Head of caudate nucleus (tissue), 42 donors: ENCODE measurements at regions not wholly inside any gene's neighbourhood (a gene's known extent, or its start where the extent isn't known, plus 50 kb on each side); places are given as distances from the start of the nearest gene placed in this dataset.

Source experiments
- DNase-seq, 42 donors: peaks; one replicate each; pipeline versions ENCODE4 v3.0.0 to v3.0.0-alpha.2; 2020 to 2021; ENCODE audit warnings: mixed read lengths in 7 of 42
- intact Hi-C: fragments of 100-400 bp; cut with DNase I; formaldehyde crosslinking; loops from one replicate; pipeline ENCODE4 v1.15.0; 2022

GRCh38 chr11:113587308-113587739, 112.1 kb upstream of the DRD2 start:
- DNase-seq: no peak
- intact Hi-C loops: no loop called here

DNA sequence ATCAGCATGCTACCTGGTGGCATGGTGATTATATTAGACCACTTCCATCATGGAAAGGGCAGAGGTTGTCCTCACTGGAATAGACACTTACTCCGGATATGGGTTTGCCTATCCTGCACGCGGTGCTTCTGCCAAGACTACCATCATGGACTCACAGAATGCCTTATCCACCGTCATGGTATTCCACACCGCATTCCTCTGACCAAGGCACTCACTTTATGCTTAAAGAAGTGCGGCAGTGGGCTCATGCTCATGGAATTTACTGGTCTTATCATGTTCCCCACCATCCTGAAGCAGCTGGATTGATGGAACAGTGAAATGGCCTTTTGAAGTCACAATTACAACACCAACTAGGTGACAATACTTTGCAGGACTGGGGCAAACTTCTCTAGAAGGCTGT, 109.2 kb upstream of the DRD2 start:
- intact Hi-C loops: no loop called here
- no peak for DNase-seq

DNA sequence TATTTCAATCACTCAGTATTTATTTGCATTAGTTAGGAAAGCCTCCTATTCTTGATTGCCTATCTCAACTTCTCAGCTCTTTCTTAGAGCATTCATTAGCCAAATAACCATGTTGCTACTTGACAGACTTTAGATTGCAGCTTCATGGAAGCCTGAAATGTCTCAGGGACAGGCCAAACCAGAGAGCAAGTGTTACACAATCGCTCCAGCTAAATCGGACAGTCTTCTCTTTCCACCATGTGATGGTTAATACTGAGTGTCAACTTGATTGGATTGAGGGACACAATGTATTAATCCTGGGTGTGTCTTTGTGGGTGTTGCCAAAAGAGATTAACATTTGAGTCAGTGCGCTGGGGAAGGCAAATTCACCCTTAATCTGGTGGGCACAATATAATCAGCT, 106.5 kb upstream of the DRD2 start:
- intact Hi-C loops: no loop called here
- DNase-seq: no peak

DNA sequence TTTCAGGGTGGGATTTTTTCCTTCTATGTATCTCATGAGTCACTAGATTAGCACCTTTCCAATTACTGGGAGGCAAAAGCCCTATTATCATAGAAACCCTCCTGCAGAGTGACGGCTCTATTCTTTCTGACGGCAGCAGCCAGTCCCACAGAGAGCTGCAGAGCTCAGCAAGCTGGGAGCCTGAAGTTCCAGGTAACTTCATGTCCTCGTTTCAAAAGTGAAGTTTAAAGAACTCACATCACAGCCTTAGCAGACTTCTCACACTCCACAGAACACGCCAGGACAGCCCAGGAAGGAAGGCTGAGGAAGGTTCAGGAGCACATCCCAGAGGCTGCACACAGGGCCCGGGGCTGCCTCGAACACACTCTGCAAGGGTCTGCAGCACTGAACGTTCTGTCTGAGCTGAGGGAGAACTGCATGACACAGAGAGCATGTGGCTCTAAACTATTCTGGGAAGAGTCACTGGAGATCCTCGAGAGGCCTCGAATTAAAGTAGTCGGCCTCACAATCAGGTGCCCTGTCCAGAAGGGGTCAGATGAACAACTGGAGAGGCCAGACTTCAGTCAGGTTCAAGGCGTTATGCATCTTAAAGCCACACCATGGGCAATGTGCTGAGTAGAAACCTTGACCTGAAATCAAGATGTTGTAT, 104.2 kb upstream of the DRD2 start:
- DNase-seq: peak in 29 of 42 donors; percentile 20 to 81 (median 52)
- intact Hi-C loops: no loop called here

GRCh38 chr11:113578715-113579250, 103.6 kb upstream of the DRD2 start:
- DNase-seq: peak in 11 of 42 donors; percentile 25 to 65 (median 37)
- intact Hi-C loops: no loop called here

DNA sequence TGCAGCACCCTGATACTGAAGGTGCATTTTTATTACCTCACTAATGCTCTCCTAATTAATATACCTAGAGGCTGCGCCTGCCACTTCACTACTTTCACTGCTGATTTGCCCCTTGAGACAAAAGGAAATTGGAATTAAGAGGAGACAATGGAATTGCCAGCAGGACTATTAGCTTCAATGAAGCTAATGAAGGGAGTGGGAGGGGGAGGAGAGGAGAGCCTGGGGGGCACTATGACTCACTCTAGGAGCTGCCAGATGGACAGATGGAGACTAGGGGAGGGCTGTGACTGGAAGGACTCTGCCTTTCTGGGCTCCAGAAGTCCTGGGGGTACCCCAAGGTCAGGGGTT, 102.8 kb upstream of the DRD2 start:
- no peak for DNase-seq
- intact Hi-C loops: no loop called here

GRCh38 chr11:113577356-113578032, 102.3 kb upstream of the DRD2 start:
- peak in 1 of 42 donors; percentile 43 for DNase-seq
- intact Hi-C loops: no loop called here

DNA sequence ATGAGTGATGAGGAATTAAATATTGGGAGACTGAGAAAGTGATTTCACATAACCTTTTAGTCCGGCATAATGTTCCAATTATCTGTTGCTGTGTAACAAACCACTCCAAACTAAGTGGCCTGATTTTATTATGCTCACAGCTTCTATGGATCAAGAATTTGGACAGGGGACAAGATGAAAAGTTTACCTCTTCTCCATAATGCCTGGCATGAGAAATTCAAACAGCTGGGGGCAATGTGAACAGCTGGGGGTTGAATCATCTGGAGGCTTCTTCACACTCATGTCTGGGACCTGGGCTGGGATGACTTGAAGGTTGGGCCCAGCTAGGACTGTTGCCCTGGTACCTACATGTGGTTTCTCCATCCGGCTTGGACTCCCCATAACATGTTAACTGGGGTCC, 99.4 kb upstream of the DRD2 start:
- no peak for DNase-seq
- intact Hi-C loops: no loop called here

GRCh38 chr11:113574171-113574570, 99.0 kb upstream of the DRD2 start:
- no peak for DNase-seq
- intact Hi-C loops: no loop called here

DNA sequence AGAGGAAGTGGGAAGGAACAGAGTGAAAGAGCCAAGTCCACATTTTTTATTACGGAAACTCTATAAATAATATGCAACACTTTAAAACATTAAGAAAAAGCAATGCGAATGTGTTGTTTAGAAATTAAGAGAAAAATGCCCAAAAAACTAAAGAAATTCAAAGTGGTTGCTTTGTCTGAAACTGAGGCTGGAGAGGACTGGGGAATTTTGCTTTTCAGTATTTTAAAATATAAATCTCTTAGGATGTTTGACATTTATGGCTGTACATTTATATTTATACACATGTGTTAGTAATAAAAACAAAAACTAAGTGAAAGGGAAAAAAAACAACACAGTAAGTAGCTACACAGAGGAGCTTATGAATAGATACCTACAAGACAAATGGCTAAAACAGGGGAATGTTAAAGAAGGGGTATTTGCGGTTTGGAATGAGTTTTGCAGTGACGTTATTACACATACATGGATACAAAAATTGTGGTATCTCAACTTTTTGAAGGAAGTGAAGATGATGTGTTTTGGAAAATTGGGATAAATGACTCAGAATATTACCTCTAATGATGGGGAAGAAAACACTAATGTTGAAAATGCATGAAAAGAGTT, 97.0 kb upstream of the DRD2 start:
- no peak for DNase-seq
- intact Hi-C loops: no loop called here

- intact Hi-C loops: no loop called here
- no peak for DNase-seq
Observed at GRCh38 chr11:113571531-113571930, 96.3 kb upstream of the DRD2 start.

DNA sequence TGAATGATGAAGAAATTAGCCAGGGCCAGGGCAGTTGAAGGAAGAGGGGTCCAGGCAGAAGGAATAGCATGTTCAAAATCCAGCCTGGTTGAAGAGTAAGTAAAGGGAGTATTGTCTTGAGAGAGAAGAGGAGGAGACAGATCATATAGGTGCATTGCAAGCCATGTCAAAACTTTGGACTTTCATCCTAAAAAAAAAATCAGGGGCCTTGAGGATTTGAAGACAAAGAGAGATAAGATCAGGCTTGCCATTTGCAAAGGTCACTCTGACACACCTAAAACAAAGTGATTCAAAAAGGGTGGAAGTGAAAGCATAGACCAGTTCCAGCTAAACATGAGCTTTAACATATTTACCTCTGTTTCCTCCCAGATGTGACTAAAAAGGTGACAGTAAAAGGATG, 95.7 kb upstream of the DRD2 start:
- no peak for DNase-seq

GRCh38 chr11:113569391-113569790, 94.2 kb upstream of the DRD2 start:
- intact Hi-C loops: no loop called here
- no peak for DNase-seq

More for the DNA sequence above, 95.7 kb upstream of the DRD2 start:
- intact Hi-C loops: no loop called here

DNA sequence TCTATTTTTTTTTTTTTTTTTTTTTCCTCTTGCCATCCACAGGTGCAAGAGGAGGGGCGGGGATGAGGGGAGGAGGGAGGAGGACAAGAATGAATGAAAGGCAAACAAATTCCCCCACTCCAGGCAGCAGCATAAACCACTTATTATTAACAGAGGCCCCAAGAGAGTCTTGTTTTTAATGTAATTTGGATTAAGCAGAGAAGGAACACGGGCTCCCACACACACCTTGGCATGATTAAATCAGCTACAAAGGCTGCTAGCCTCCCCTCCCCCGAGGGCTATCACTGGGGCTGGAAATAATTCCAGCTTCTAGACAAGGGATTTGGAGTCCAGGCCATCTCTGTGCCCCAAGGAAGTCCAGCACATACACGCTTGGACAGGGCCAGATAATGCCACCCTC, 93.4 kb upstream of the DRD2 start:
- intact Hi-C loops: no loop called here
- DNase-seq: peak in 12 of 42 donors; percentile 10 to 49 (median 41)

DNA sequence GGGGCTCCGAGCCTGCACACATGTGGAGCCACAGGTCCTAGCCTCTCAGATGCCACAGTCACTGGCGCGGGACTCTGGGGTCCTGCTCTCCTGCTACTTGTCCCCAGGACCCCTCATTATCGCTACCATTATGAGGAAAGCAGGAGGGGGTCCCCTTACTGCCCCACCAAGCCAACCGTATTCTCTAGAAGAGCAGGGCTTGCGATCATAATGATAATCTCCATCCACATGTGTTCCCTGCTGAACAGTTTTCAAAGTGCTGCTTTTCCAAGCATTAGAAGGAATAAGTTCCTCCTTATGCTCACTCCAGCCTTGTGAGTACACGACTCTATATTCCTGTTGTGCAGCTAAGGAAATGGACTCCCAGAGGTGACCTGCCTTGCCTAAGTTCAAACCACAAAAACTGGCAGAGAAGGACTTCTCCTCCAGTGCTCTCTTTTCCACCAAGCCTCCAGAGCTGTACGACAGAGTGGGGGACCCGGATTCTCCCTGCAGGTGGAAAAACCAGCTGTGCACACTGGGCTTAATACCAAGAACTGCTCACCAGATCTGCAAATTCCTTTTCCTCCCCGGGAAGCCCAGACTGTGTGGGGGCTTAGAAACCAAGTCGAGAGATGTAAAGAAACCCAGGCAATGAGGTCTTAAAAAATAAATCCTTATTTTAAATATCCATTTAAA, 92.8 kb upstream of the DRD2 start:
- intact Hi-C loops: no loop called here
- peak in 2 of 42 donors; percentile 18 to 24 for DNase-seq

DNA sequence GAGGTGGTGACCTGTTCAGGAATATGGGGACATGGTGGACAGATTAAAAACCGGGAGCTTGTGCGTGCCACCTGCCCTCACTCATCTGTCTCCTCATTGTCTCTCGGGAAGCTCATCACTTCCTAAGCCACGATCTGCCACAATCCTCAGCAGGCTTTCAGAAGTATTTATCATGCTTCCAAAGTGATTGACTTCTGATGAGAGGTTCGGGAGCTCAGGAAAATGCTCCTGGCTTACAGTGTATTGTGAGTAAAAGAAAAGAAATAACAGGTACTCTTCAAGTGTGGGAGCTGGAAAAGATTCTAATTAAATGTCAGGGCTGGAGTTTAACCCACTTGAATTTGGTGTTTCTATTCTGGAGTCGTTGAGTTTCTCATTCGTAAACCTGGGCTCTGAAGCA, 91.9 kb upstream of the DRD2 start:
- intact Hi-C loops: no loop called here
- peak in 10 of 42 donors; percentile 14 to 58 (median 25) for DNase-seq

GRCh38 chr11:113564527-113565130, 89.4 kb upstream of the DRD2 start:
- no peak for DNase-seq
- intact Hi-C loops: no loop called here

DNA sequence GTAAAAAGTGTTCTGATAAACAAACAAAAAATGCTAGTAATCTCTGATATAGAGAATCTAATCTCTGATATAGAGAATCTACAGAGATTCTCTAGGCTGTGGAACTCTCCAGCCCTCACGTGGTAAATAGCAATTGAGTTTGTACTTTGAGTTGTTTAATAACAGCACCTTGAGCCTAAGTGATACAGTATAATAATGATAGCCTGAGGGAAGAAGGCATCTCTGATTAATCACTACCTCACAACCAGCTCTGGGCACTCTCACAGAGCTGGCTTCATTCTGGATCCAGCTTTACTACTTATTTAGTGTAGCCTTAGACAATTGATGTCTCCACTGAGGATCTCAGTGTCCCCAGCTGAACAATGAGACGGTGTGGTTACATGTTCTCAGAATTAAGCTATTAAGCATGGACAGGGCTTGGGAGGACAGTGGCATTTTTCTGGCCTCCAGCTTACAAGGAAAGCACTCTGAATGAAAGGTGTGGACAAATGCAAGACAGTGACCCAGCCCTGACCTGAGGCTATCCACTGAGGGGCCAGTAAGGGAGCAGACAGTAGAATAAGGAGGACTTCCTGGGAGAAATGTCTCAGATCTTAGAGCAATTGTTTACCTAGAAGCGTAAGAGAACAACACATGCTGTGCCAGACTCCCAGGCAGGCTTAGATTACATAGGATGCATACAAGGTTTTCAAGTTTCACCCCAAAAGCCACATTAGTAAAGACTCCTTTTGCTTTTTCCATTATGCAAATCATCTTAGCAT, 88.7 kb upstream of the DRD2 start:
- intact Hi-C loops: no loop called here
- DNase-seq: no peak

GRCh38 chr11:113562981-113563461, 87.8 kb upstream of the DRD2 start:
- intact Hi-C loops: no loop called here
- DNase-seq: no peak
